ENCODE measurements at regions not wholly inside any gene's neighbourhood (a gene's known extent, or its start where the extent isn't known, plus 50 kb on each side); places are given as distances from the start of the nearest gene placed in this dataset.

- TF ChIP-seq ZNF425 (CRISPR knock-in tag; conservative IDR thresholded peaks at IDR 0.05) (no peak), PREB (CRISPR knock-in tag; IDR thresholded peaks at IDR 0.05; ENCODE audit: borderline replicate concordance) (no peak), NFE2L1 (CRISPR knock-in tag; IDR thresholded peaks at IDR 0.05) (no peak), ESRRA (CRISPR knock-in tag; IDR thresholded peaks at IDR 0.05; ENCODE audit: borderline replicate concordance) (no peak), ZNF512 (CRISPR knock-in tag; IDR thresholded peaks at IDR 0.05; ENCODE audit: borderline replicate concordance) (no peak), SP1 (CRISPR knock-in tag; conservative IDR thresholded peaks at IDR 0.05) (no peak), ZNF317 (CRISPR knock-in tag; IDR thresholded peaks at IDR 0.05; ENCODE audit: borderline replicate concordance, low read depth) (no peak), ZNF263 (CRISPR knock-in tag; IDR thresholded peaks at IDR 0.05; ENCODE audit: low read depth) (no peak), ZNF138 (CRISPR knock-in tag; conservative IDR thresholded peaks at IDR 0.05) (no peak)
- TF ChIP-seq, protein P1, sequence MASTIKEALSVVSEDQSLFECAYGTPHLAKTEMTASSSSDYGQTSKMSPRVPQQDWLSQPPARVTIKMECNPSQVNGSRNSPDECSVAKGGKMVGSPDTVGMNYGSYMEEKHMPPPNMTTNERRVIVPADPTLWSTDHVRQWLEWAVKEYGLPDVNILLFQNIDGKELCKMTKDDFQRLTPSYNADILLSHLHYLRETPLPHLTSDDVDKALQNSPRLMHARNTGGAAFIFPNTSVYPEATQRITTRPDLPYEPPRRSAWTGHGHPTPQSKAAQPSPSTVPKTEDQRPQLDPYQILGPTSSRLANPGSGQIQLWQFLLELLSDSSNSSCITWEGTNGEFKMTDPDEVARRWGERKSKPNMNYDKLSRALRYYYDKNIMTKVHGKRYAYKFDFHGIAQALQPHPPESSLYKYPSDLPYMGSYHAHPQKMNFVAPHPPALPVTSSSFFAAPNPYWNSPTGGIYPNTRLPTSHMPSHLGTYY (CRISPR knock-in tag; IDR thresholded peaks at IDR 0.05): no peak
Measured at GRCh38 chr6:138645976-138646640, 127.5 kb upstream of the CCDC28A start (continued).

GRCh38 chr6:138647006-138647405, 126.6 kb upstream of the CCDC28A start:
- H3K9me3 Mint-ChIP-seq: no peaks in the 10 kb centered on the region
- H3K4me1 Mint-ChIP-seq: no peaks in the 10 kb centered on the region
- no peak overlapping the region; the same call in 1 of the 2 replicates for H3K27ac Mint-ChIP-seq
- no peaks in the 10 kb centered on the region for H3K27me3 Mint-ChIP-seq (ENCODE audit: low read depth)
- ATAC-seq (no peak), DNase-seq (ENCODE audit: low spot score) (no peak)
- H3K4me3 Mint-ChIP-seq: no peak overlapping the region
- H3K36me3 Mint-ChIP-seq: no peaks in the 10 kb centered on the region
- ChIA-PET POLR2A (interaction anchor here (0.7 kb wide), 1 partner anchor 96 kb away, joined by 3 read pairs; no protein-coding TSS in a partner anchor), CTCF (no interaction called here)
- TF ChIP-seq SMAD4 (CRISPR knock-in tag; IDR thresholded peaks at IDR 0.05) (no peak), ZNF512 (CRISPR knock-in tag; IDR thresholded peaks at IDR 0.05; ENCODE audit: borderline replicate concordance) (no peak), TEAD4 (CRISPR knock-in tag; IDR thresholded peaks at IDR 0.05) (no peak), ZNF416 (CRISPR knock-in tag; IDR thresholded peaks at IDR 0.05) (no peak), TCF7 (CRISPR knock-in tag; IDR thresholded peaks at IDR 0.05; ENCODE audit: low read depth) (no peak), FOXK1 (CRISPR knock-in tag; IDR thresholded peaks at IDR 0.05) (no peak), E2F4 (CRISPR knock-in tag; IDR thresholded peaks at IDR 0.05; ENCODE audit: borderline replicate concordance, low read depth) (no peak), ZNF425 (CRISPR knock-in tag; conservative IDR thresholded peaks at IDR 0.05) (no peak)
- TF ChIP-seq, protein P2, sequence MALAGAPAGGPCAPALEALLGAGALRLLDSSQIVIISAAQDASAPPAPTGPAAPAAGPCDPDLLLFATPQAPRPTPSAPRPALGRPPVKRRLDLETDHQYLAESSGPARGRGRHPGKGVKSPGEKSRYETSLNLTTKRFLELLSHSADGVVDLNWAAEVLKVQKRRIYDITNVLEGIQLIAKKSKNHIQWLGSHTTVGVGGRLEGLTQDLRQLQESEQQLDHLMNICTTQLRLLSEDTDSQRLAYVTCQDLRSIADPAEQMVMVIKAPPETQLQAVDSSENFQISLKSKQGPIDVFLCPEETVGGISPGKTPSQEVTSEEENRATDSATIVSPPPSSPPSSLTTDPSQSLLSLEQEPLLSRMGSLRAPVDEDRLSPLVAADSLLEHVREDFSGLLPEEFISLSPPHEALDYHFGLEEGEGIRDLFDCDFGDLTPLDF (CRISPR knock-in tag; IDR thresholded peaks at IDR 0.05): no peak
- TF ChIP-seq, protein P3, sequence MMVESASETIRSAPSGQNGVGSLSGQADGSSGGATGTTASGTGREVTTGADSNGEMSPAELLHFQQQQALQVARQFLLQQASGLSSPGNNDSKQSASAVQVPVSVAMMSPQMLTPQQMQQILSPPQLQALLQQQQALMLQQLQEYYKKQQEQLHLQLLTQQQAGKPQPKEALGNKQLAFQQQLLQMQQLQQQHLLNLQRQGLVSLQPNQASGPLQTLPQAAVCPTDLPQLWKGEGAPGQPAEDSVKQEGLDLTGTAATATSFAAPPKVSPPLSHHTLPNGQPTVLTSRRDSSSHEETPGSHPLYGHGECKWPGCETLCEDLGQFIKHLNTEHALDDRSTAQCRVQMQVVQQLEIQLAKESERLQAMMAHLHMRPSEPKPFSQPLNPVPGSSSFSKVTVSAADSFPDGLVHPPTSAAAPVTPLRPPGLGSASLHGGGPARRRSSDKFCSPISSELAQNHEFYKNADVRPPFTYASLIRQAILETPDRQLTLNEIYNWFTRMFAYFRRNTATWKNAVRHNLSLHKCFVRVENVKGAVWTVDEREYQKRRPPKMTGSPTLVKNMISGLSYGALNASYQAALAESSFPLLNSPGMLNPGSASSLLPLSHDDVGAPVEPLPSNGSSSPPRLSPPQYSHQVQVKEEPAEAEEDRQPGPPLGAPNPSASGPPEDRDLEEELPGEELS (CRISPR knock-in tag; IDR thresholded peaks at IDR 0.05): no peak
- TF ChIP-seq, protein P4, sequence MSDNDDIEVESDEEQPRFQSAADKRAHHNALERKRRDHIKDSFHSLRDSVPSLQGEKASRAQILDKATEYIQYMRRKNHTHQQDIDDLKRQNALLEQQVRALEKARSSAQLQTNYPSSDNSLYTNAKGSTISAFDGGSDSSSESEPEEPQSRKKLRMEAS (CRISPR knock-in tag; IDR thresholded peaks at IDR 0.05): no peak

All from WTC11 (cell line).